Neuron (in vitro differentiated cells): ENCODE measurements at regions not wholly inside any gene's neighbourhood (a gene's known extent, or its start where the extent isn't known, plus 50 kb on each side); places are given as distances from the start of the nearest gene placed in this dataset.

ENCODE experiments used
- H2AFZ ChIP-seq: one replicate; pipeline ENCODE4 v1.6.1; 2013; ENCODE audit warnings: low read depth, mild to moderate bottlenecking, inconsistent platforms, low read length, moderate library complexity
- H3K27me3 ChIP-seq: one replicate; pipeline ENCODE4 v1.6.1; 2013; ENCODE audit warnings: low read length; ENCODE audit not compliant: insufficient read depth
- H3K36me3 ChIP-seq: one replicate; pipeline ENCODE4 v1.6.1; 2013; ENCODE audit warnings: low read length; ENCODE audit not compliant: insufficient read depth
- H3K4me1 ChIP-seq: one replicate; pipeline ENCODE4 v1.6.1; 2013; ENCODE audit warnings: low read length; ENCODE audit not compliant: insufficient read depth
- H3K4me3 ChIP-seq: 2 replicates; pipeline ENCODE4 v1.5.1; 2013; ENCODE audit warnings: mild to moderate bottlenecking, low read length, moderate library complexity
- H3K9me3 ChIP-seq: one replicate; pipeline ENCODE4 v1.6.1; 2013; ENCODE audit warnings: low read length

GRCh38 chr6:11429577-11429976, 108.0 kb upstream of the TMEM170B start:
- H3K4me3 ChIP-seq: no peak overlapping the region
- no peaks in the 10 kb centered on the region for H3K9me3 ChIP-seq
- peaks cover 11% of the 10 kb centered on the region for H3K4me1 ChIP-seq
- H3K36me3 ChIP-seq: no peaks in the 10 kb centered on the region
- no peaks in the 10 kb centered on the region for H3K27me3 ChIP-seq
- H2AFZ ChIP-seq: no peak overlapping the region

GRCh38 chr6:11428895-11429294, 108.7 kb upstream of the TMEM170B start:
- no peaks in the 10 kb centered on the region for H3K27me3 ChIP-seq

GRCh38 chr6:11428371-11428770, 109.2 kb upstream of the TMEM170B start:
- Histone ChIP-seq H3K9me3 (no peaks in the 10 kb centered on the region), H2AFZ (peak overlapping the region; percentile 35), H3K27me3 (no peaks in the 10 kb centered on the region), H3K4me3 (no peak overlapping the region), H3K4me1 (peaks cover 11% of the 10 kb centered on the region), H3K36me3 (no peaks in the 10 kb centered on the region)

More at GRCh38 chr6:11428895-11429294, 108.7 kb upstream of the TMEM170B start:
- no peaks in the 10 kb centered on the region for H3K9me3 ChIP-seq
- peaks cover 11% of the 10 kb centered on the region for H3K4me1 ChIP-seq
- no peaks in the 10 kb centered on the region for H3K36me3 ChIP-seq
- H3K4me3 ChIP-seq: no peak overlapping the region
- H2AFZ ChIP-seq: peak overlapping the region; percentile 35

GRCh38 chr6:11427723-11428245, 109.8 kb upstream of the TMEM170B start:
- peaks cover 11% of the 10 kb centered on the region for H3K4me1 ChIP-seq
- H3K9me3 ChIP-seq: no peaks in the 10 kb centered on the region
- no peaks in the 10 kb centered on the region for H3K27me3 ChIP-seq
- H2AFZ ChIP-seq: no peak overlapping the region
- H3K4me3 ChIP-seq: no peak overlapping the region
- no peaks in the 10 kb centered on the region for H3K36me3 ChIP-seq

- Histone ChIP-seq H3K9me3 (no peaks in the 10 kb centered on the region), H3K4me3 (no peak overlapping the region), H2AFZ (no peak overlapping the region), H3K36me3 (no peaks in the 10 kb centered on the region), H3K27me3 (no peaks in the 10 kb centered on the region), H3K4me1 (peaks cover 11% of the 10 kb centered on the region)
Observed at GRCh38 chr6:11427091-11427722, 110.3 kb upstream of the TMEM170B start.

- Histone ChIP-seq H3K4me3 (no peak overlapping the region), H3K4me1 (peaks cover 7% of the 10 kb centered on the region), H3K36me3 (no peaks in the 10 kb centered on the region), H3K27me3 (no peaks in the 10 kb centered on the region), H2AFZ (no peak overlapping the region), H3K9me3 (no peaks in the 10 kb centered on the region)
Observed at GRCh38 chr6:11426571-11426970, 111.0 kb upstream of the TMEM170B start.

- Histone ChIP-seq H3K9me3 (no peaks in the 10 kb centered on the region), H3K4me3 (no peak overlapping the region), H2AFZ (no peak overlapping the region), H3K4me1 (peaks cover 4% of the 10 kb centered on the region), H3K27me3 (no peaks in the 10 kb centered on the region), H3K36me3 (no peaks in the 10 kb centered on the region)
Observed at GRCh38 chr6:11425876-11426275, 111.7 kb upstream of the TMEM170B start.

GRCh38 chr6:11425431-11425871, 112.1 kb upstream of the TMEM170B start:
- peaks cover 4% of the 10 kb centered on the region for H3K4me1 ChIP-seq
- H3K27me3 ChIP-seq: no peaks in the 10 kb centered on the region
- no peaks in the 10 kb centered on the region for H3K9me3 ChIP-seq
- no peaks in the 10 kb centered on the region for H3K36me3 ChIP-seq
- H2AFZ ChIP-seq: no peak overlapping the region
- no peak overlapping the region for H3K4me3 ChIP-seq

- no peak overlapping the region for H2AFZ ChIP-seq
- no peak overlapping the region for H3K4me3 ChIP-seq
- H3K9me3 ChIP-seq: peaks cover under 1% of the 10 kb centered on the region
- peaks cover 4% of the 10 kb centered on the region for H3K4me1 ChIP-seq
- H3K36me3 ChIP-seq: no peaks in the 10 kb centered on the region
- H3K27me3 ChIP-seq: no peaks in the 10 kb centered on the region
Observed at GRCh38 chr6:11424395-11425034, 113.0 kb upstream of the TMEM170B start.

- H3K4me3 ChIP-seq: no peak overlapping the region
- no peaks in the 10 kb centered on the region for H3K36me3 ChIP-seq
- peaks cover 4% of the 10 kb centered on the region for H3K4me1 ChIP-seq
- peaks cover 3% of the 10 kb centered on the region for H3K9me3 ChIP-seq
- no peak overlapping the region for H2AFZ ChIP-seq
- no peaks in the 10 kb centered on the region for H3K27me3 ChIP-seq
Observed at GRCh38 chr6:11423667-11424066, 113.9 kb upstream of the TMEM170B start.

GRCh38 chr6:11423072-11423471, 114.5 kb upstream of the TMEM170B start:
- Histone ChIP-seq H3K4me1 (peaks cover 4% of the 10 kb centered on the region), H3K9me3 (peaks cover 3% of the 10 kb centered on the region), H3K36me3 (no peaks in the 10 kb centered on the region)

GRCh38 chr6:11419763-11420453, 117.6 kb upstream of the TMEM170B start:
- no peak overlapping the region for H2AFZ ChIP-seq
- no peaks in the 10 kb centered on the region for H3K36me3 ChIP-seq
- H3K27me3 ChIP-seq: no peaks in the 10 kb centered on the region
- H3K4me1 ChIP-seq: no peaks in the 10 kb centered on the region
- peaks cover 3% of the 10 kb centered on the region for H3K9me3 ChIP-seq
- no peak overlapping the region for H3K4me3 ChIP-seq

More at GRCh38 chr6:11423072-11423471, 114.5 kb upstream of the TMEM170B start:
- Histone ChIP-seq H2AFZ (no peak overlapping the region), H3K4me3 (no peak overlapping the region), H3K27me3 (no peaks in the 10 kb centered on the region)

GRCh38 chr6:11418290-11418905, 119.2 kb upstream of the TMEM170B start:
- Histone ChIP-seq H3K36me3 (no peaks in the 10 kb centered on the region), H3K4me1 (no peaks in the 10 kb centered on the region), H3K27me3 (no peaks in the 10 kb centered on the region), H2AFZ (no peak overlapping the region), H3K9me3 (peaks cover 3% of the 10 kb centered on the region), H3K4me3 (no peak overlapping the region)
